GM13977 (cell line): ENCODE measurements at regions not wholly inside any gene's neighbourhood (a gene's known extent, or its start where the extent isn't known, plus 50 kb on each side); places are given as distances from the start of the nearest gene placed in this dataset.
"Not testable (repeated sequence)": the region's sequence is repeated elsewhere in the genome, so short reads cannot be mapped to it uniquely, and the experiment has no call there.

Source experiments
- DNase-seq: peaks from one replicate; pipeline ENCODE4 v3.0.0; 2012; ENCODE audit warnings: low spot score
- in situ Hi-C: fragments of 300-500 bp; cut with MboI; formaldehyde crosslinking; loops from one replicate; pipeline ENCODE4 v1.12.0; 2022; ENCODE audit warnings: low sequenced_read_pairs, low pct_unique_long_range_greater_than_20kb, mixed read lengths, inconsistent platforms; ENCODE audit not compliant: unreplicated experiment
- TF ChIP-seq, protein P1 (sequence below): IDR thresholded peaks from 2 replicates; pipeline ENCODE4 v1.5.1; 2012; ENCODE audit warnings: mild to moderate bottlenecking, control low read depth; ENCODE audit not compliant: insufficient read depth; ENCODE audit errors: extremely low read depth, missing control alignments

DNA sequence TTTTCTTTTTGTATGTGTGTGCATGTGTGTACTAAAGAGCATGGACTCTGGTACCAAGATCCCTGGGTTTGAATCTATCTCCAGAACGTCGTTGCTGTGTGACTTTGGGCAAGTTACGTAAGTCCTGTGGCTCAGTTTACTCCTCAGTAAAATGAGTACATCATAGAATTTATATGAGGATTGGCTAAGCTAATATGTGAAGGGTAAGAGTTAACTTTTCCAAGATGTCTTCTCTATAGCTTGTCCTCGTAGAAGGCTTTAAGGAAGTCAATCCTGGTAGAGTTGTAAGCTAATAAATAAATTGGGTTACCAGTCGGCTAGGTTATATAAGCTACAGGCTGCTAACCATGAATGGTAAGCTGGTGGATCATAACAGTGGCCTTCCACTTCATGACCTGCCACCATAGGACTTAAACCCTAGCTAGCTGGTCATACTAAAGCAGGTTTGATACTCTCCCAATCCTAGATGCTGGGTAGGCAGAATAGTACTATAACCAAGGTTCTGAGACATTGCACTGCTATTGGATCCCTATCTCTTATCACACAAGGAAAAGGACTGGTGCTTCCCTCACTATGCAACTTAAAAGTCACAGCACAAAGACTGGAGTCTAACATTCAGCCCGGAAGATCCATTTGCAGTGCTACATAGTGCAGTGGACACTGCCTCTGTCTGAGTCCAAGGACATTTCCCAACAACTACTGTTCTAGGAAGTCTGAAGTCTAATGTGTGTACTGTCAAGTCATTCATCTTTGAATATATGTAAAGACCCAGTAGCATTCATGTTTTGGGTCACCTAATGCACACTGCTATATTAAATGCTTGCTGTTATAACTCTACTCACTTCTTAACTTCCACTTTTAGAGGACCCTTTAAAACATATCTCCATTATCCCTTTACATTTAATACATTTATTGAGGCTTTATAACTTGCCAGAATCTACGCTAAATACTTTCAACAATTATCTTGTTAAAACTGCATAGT lies 156.2 kb downstream of the CRPPA start:
- in situ Hi-C loops = no loop called here
- DNase-seq = no peak
- TF ChIP-seq, protein P1, sequence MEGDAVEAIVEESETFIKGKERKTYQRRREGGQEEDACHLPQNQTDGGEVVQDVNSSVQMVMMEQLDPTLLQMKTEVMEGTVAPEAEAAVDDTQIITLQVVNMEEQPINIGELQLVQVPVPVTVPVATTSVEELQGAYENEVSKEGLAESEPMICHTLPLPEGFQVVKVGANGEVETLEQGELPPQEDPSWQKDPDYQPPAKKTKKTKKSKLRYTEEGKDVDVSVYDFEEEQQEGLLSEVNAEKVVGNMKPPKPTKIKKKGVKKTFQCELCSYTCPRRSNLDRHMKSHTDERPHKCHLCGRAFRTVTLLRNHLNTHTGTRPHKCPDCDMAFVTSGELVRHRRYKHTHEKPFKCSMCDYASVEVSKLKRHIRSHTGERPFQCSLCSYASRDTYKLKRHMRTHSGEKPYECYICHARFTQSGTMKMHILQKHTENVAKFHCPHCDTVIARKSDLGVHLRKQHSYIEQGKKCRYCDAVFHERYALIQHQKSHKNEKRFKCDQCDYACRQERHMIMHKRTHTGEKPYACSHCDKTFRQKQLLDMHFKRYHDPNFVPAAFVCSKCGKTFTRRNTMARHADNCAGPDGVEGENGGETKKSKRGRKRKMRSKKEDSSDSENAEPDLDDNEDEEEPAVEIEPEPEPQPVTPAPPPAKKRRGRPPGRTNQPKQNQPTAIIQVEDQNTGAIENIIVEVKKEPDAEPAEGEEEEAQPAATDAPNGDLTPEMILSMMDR = no peak

DNA sequence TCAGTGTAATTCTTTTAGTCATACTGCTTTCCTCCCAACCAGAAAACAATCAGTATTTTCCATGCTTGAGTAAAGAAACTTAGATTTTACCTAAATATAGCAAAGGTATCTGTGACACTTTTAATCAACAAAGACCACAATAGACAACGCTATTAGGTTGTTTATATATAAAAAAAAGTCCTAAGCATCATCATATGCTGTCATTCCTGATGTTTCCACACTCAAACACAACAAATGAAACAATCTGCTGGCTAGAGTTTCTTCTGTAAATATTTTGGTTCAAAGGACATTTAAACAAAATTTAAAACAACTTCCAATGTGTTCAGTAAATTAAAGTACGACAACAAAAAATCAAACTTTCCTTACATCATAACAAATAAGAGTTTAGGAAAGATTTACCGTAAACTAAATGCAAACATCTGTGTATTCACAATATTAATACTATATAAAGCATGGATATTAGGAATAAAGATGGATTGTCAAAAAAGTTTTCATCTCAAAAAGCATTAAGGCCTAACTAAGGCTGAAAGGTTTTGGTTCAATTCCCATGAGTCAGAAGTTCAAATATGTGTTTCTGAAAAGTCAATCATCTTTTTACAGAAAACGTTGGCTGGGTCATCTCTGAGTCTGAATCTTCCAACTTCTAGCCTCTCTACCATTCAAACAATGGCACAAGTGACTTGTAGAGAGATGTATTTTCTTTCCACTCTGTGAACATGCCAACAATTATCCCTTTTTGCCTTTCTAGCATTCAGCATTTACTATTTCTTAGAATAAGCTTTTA lies 157.1 kb downstream of the CRPPA start:
- in situ Hi-C loops = no loop called here
- TF ChIP-seq, protein P1 = no peak
- DNase-seq = no peak

- in situ Hi-C loops, DNase-seq: not testable (repeated sequence)
Observed at GRCh38 chr7:16263377-16263776, 158.0 kb downstream of the CRPPA start.

DNA sequence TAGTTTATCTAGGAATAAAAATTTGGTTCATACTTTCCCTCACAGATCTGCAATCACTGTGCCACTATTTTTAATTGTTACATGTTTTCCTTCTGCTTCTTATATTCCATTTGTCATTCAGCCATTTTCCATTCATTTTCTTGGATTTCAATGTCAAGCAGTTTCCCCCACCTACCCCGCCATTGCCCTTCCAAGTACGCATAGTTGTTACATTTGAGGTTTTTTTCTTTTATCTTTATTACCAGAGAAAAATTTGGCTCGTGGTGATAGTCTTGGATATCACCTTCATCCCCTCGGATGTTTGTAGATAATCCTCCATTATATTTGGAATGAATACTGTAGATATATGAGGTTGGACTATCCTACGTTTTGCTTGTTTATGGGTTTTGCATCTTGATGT lies 159.7 kb downstream of the CRPPA start:
- TF ChIP-seq, protein P1 = no peak
- in situ Hi-C loops = no loop called here
- no peak for DNase-seq

DNA sequence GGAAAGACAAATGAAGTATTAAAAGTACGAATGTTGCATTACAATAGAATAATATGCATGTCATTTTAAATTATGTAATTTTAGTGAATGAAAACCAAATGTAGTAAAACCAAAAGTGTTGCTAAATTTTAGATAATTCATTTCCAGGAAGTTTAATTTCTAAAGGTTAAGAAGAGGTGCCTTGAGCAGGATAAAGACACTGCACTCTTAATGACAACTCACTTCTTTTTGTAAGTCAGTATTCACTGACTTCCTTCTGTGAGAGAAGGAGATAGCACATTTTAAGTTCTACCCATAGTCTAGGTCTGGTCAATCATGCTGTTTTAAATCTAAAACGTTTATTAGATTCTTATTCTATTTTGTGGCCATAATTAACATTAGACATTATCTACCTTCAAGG lies 160.2 kb downstream of the CRPPA start:
- in situ Hi-C loops = no loop called here
- DNase-seq = no peak
- TF ChIP-seq, protein P1 = no peak

- in situ Hi-C loops = no loop called here
- TF ChIP-seq, protein P1 = no peak
- no peak for DNase-seq
Observed at GRCh38 chr7:16260236-16260728, 161.1 kb downstream of the CRPPA start.

GRCh38 chr7:16256419-16256818 lies 164.9 kb downstream of the CRPPA start:
- DNase-seq, in situ Hi-C loops: not testable (repeated sequence)

DNA sequence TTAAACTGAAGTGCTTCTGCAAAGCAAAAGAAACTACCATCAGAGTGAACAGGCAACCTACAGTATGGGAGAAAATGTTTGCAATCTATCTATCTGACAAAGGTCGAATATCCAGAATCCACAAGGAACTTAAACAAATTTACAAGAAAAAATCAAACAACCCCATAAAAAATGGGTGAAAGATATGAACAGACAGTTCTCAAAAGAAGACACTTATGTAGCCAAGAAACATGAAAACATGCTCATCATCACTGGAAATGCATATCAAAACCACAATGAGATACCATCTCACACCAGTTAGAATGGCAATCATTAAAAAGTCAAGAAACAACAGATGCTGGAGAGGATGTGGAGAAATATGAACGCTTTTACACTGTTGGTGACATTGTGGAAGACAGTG lies 165.4 kb downstream of the CRPPA start:
- in situ Hi-C loops, DNase-seq: not testable (repeated sequence)

DNA sequence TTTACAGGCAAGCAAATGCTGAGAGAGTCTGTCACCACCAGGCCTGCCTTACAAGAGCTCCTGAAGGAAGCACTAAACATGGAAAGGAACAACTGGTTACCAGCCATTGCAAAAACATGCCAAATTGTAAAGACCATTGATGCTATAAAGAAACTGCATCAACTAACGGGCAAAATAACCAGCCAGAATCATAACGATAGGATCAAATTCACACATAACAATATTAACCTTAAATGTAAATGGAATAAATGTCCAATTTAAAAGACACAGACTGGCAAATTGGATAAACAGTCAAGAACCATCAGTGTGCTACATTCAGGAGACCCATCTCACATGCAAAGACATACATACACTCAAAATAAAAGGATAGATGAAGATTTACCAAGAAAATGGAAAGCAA lies 170.7 kb downstream of the CRPPA start:
- DNase-seq, in situ Hi-C loops: not testable (repeated sequence)

DNA sequence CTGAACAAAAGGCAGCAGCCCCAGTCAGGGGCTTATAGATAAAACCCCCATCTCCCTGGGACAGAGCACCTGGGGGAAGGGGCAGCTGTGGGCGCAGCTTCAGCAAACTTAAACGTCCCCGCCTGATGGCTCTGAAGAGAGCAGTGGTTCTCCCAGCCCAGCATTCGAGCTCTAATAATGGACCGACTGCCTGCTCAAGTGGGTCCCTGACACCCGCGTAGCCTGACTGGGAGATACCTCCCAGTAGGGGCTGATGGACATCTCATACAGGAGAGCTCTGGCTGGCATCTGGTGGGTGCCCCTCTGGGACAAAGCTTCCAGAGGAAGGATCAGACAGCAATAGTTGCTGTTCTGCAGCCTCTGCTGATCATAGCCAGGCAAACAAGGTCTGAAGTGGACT lies 172.1 kb downstream of the CRPPA start:
- in situ Hi-C loops, DNase-seq: not testable (repeated sequence)

- in situ Hi-C loops, DNase-seq: not testable (repeated sequence)
Observed at GRCh38 chr7:16248556-16248955, 172.8 kb downstream of the CRPPA start.
